Prostate gland (tissue), 2 donors: ENCODE measurements at regions not wholly inside any gene's neighbourhood (a gene's known extent, or its start where the extent isn't known, plus 50 kb on each side); places are given as distances from the start of the nearest gene placed in this dataset.

Source experiments
- DNase-seq: peaks from one replicate; pipeline ENCODE4 v3.0.0-alpha.2; 2019; ENCODE audit warnings: low spot score
- H3K27ac ChIP-seq, 2 donors: fragments of 200-600 bp; sonication (generic); 2 replicates each; pipeline ENCODE4 v1.5.1; 2017 to 2019
- H3K27me3 ChIP-seq: fragments of 200-600 bp; sonication (generic); replicated peaks from 2 replicates; pipeline ENCODE4 v1.5.1; 2019; ENCODE audit not compliant: insufficient read depth
- H3K36me3 ChIP-seq, 2 donors: fragments of 200-600 bp; sonication (generic); 1 replicate in 1 of 2; 2 replicates in 1 of 2; pipeline versions ENCODE4 v1.5.1 to v1.8.1; 2017 to 2019
- H3K4me1 ChIP-seq: fragments of 200-600 bp; sonication (generic); replicated peaks from 2 replicates; pipeline ENCODE4 v1.5.1; 2019
- H3K4me3 ChIP-seq, 2 donors: fragments of 200-600 bp; sonication (generic); 2 replicates each; pipeline ENCODE4 v1.5.1; 2017 to 2019
- H3K9me3 ChIP-seq: fragments of 200-600 bp; sonication (generic); 2 replicates; pipeline ENCODE4 v1.5.1; 2017
- POLR2A ChIP-seq: fragments of 450-650 bp; IDR thresholded peaks from one replicate; pipeline ENCODE4 v1.6.1; 2016; ENCODE audit warnings: antibody characterized with exemption, mild to moderate bottlenecking
- POLR2AphosphoS5 ChIP-seq: sonication (generic); formaldehyde crosslinking; IDR thresholded peaks from one replicate; pipeline ENCODE4 v1.6.1; 2017; ENCODE audit warnings: antibody characterized with exemption
- WGBS: methylation state at CpG from one replicate; pipeline ENCODE4 v1.1.5; 2018; 5-methylcytosine and 5-hydroxymethylcytosine counted together
- intact Hi-C: fragments of 100-400 bp; cut with DNase I; formaldehyde crosslinking; loops from one replicate; pipeline ENCODE4 v1.14.2; 2022
- TF ChIP-seq, protein P1 (sequence below), 4 experiments: fragments of 200-600 bp in 2 of 4; fragments of 450-650 bp in 2 of 4; sonication (generic) in 2 of 4; IDR thresholded peaks; 1 replicate in 3 of 4; 2 replicates in 1 of 4; pipeline ENCODE4 v1.5.1; 2016 to 2019; ENCODE audit warnings: antibody characterized with exemption in 4 of 4, mild to moderate bottlenecking in 2 of 4, moderate library complexity in 2 of 4

GRCh38 chr3:107892955-107893624 lies 197.7 kb downstream of the CD47 start:
- Histone ChIP-seq H3K4me1 (no peaks in the 10 kb centered on the region), H3K36me3 (no peaks in the 10 kb centered on the region), H3K9me3 (no peaks in the 10 kb centered on the region), H3K27me3 (no peaks in the 10 kb centered on the region), H3K27ac (no peak overlapping the region), H3K4me3 (no peak overlapping the region)
- no peak for DNase-seq
- intact Hi-C loops: no loop called here
- 54% methylated on average over 7 of the region's 7 CpGs for WGBS
- TF ChIP-seq, protein P1, sequence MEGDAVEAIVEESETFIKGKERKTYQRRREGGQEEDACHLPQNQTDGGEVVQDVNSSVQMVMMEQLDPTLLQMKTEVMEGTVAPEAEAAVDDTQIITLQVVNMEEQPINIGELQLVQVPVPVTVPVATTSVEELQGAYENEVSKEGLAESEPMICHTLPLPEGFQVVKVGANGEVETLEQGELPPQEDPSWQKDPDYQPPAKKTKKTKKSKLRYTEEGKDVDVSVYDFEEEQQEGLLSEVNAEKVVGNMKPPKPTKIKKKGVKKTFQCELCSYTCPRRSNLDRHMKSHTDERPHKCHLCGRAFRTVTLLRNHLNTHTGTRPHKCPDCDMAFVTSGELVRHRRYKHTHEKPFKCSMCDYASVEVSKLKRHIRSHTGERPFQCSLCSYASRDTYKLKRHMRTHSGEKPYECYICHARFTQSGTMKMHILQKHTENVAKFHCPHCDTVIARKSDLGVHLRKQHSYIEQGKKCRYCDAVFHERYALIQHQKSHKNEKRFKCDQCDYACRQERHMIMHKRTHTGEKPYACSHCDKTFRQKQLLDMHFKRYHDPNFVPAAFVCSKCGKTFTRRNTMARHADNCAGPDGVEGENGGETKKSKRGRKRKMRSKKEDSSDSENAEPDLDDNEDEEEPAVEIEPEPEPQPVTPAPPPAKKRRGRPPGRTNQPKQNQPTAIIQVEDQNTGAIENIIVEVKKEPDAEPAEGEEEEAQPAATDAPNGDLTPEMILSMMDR (IDR thresholded peaks at IDR 0.05): no peak
- no peak for TF ChIP-seq POLR2A
- TF ChIP-seq POLR2AphosphoS5: no peak

- TF ChIP-seq POLR2AphosphoS5: no peak
- TF ChIP-seq, protein P1 (IDR thresholded peaks at IDR 0.05): no peak
- TF ChIP-seq POLR2A: no peak
- Histone ChIP-seq H3K9me3 (no peaks in the 10 kb centered on the region), H3K4me3 (no peak overlapping the region), H3K27ac (no peak overlapping the region), H3K36me3 (no peaks in the 10 kb centered on the region), H3K4me1 (no peaks in the 10 kb centered on the region), H3K27me3 (no peaks in the 10 kb centered on the region)
- intact Hi-C loops: no loop called here
- DNase-seq: no peak
- 40% methylated on average over 2 of the region's 2 CpGs for WGBS
Observed at GRCh38 chr3:107884719-107885460, 205.9 kb downstream of the CD47 start.

DNA sequence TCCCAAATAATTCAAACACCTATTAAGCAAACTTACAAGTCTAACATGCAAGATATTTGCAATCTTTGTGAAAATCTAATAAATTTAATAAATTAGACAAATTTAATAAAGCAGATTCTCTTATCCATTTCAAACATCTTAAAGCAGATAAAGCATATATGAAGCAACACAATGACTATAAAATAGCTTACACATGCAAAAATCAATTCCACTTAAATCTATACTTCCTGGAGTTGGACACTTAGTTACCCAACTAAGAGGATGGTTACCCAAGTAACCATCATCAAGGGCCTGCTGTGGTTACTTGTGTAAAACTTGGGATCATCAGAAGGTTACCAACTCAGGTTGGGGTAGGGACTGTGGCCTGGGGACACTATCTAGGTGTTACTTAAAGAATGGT lies 206.8 kb downstream of the CD47 start:
- TF ChIP-seq POLR2AphosphoS5: no peak
- TF ChIP-seq, protein P1 (IDR thresholded peaks at IDR 0.05): no peak
- no peak for TF ChIP-seq POLR2A
- Histone ChIP-seq H3K36me3 (no peaks in the 10 kb centered on the region), H3K27me3 (no peaks in the 10 kb centered on the region), H3K9me3 (no peaks in the 10 kb centered on the region), H3K4me3 (no peak overlapping the region), H3K27ac (no peak overlapping the region), H3K4me1 (no peaks in the 10 kb centered on the region)
- DNase-seq: no peak
- intact Hi-C loops: no loop called here

DNA sequence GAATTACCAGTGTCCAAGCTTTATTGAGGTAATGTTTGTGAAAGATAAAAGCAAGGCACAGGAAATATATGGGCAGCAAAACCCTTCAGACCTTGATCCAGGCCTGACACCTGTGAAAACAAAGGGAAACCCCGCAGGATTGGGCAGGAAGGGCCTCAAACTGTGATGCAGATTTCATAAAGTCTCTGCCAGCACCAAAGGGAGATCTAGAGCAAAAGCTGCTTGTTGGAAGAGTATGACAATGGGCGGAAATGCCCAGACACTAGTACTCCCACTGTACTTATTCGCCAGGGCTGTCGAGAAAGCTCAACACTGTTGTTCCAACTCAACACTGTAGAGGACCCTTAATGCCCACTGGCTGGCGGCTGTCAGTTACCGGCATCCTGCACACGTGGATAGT lies 207.9 kb downstream of the CD47 start:
- 84% methylated on average over 7 of the region's 7 CpGs for WGBS
- no peaks in the 10 kb centered on the region for H3K9me3 ChIP-seq
- intact Hi-C loops: no loop called here

More for the DNA sequence above, 207.9 kb downstream of the CD47 start:
- TF ChIP-seq POLR2AphosphoS5: no peak
- no peak for TF ChIP-seq POLR2A
- TF ChIP-seq, protein P1 (IDR thresholded peaks at IDR 0.05): no peak
- no peak for DNase-seq
- no peak overlapping the region for H3K27ac ChIP-seq
- H3K4me3 ChIP-seq: no peak overlapping the region
- H3K4me1 ChIP-seq: no peaks in the 10 kb centered on the region
- H3K36me3 ChIP-seq: no peaks in the 10 kb centered on the region
- H3K27me3 ChIP-seq: no peaks in the 10 kb centered on the region
